ENCODE measurements at regions not wholly inside any gene's neighbourhood (a gene's known extent, or its start where the extent isn't known, plus 50 kb on each side); places are given as distances from the start of the nearest gene placed in this dataset.

DNA sequence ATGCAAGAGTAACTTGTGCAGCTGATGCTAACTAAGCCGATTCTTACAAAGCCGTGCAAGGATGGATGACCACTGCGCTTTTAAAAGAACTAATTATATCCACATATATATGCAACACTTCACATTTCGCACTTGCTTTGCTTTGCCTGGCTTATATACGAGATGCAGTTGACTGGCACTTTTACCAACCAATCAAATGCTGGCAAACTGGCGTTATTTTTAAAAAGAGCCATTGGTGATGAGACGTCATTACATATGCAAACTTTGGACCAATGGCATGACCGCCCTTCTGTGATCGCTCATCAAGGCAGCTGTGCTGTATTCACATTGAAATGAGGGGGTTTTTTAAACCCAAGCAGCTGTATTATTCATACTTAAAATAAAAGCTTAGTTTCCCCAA, 1147.7 kb upstream of the WWC1 start:
- Histone ChIP-seq H2AFZ (ENCODE audit: low read length) (no peak overlapping the region), H3K4me1 (ENCODE audit: insufficient read depth, low read length) (no peaks in the 10 kb centered on the region), H4K20me1 (ENCODE audit: insufficient read depth, low read length) (no peaks in the 10 kb centered on the region), H3K4me2 (ENCODE audit: low read depth, low read length) (no peak overlapping the region), H3K9ac (ENCODE audit: insufficient read depth, low read depth, low read length) (no peak overlapping the region), H3K27me3 (ENCODE audit: control insufficient read depth in 1 of 2, insufficient read depth in 2 of 2, low read length in 2 of 2) (peaks cover 0 to 3% of the 10 kb centered on the region in 2 experiments; a peak in 1 of 5 replicates), H3K36me3 (replicated peaks in 1 of 2; ENCODE audit: control insufficient read depth in 1 of 2, insufficient read depth in 2 of 2, low read length in 2 of 2) (no peaks in the 10 kb centered on the region), H3K9me3 (ENCODE audit: low read length) (no peaks in the 10 kb centered on the region), H3K4me3 (replicated peaks in 1 of 3; ENCODE audit: insufficient read depth in 1 of 3, low read depth in 2 of 3, low read length in 3 of 3) (no peak overlapping the region), H3K79me2 (ENCODE audit: insufficient read depth, low read length) (no peaks in the 10 kb centered on the region), H3K27ac (ENCODE audit: extremely low read length, insufficient read depth, low read length) (no peak overlapping the region)
- in situ Hi-C loops (cut with HindIII; ENCODE audit: extremely low pct_ligation_motif_present, low pct_unique_long_range_greater_than_20kb) (no loop called here), intact Hi-C loops (cut with micrococcal nuclease; ENCODE audit: unreplicated experiment) (no loop called here)
- 54% methylated on average over 9 of the region's 9 CpGs for WGBS (ENCODE audit: low lambda C conversion rate)
- ChIA-PET CTCF (ENCODE audit: low intra/inter-chr PET ratio, low total read pairs) (no interaction called here), POLR2A (no interaction called here)
- BruUV-seq (replicated peaks), result no TSS peak
- no peak for FAIRE-seq
- TF ChIP-seq U2AF2 (IDR thresholded peaks at IDR 0.05; ENCODE audit: low read depth, low read length) (no peak), ZNF768 (CRISPR knock-in tag; IDR thresholded peaks at IDR 0.05) (no peak), ZNF343 (CRISPR knock-in tag; IDR thresholded peaks at IDR 0.05) (no peak), SP4 (CRISPR knock-in tag; IDR thresholded peaks at IDR 0.05) (no peak)
- TF ChIP-seq, protein P1, sequence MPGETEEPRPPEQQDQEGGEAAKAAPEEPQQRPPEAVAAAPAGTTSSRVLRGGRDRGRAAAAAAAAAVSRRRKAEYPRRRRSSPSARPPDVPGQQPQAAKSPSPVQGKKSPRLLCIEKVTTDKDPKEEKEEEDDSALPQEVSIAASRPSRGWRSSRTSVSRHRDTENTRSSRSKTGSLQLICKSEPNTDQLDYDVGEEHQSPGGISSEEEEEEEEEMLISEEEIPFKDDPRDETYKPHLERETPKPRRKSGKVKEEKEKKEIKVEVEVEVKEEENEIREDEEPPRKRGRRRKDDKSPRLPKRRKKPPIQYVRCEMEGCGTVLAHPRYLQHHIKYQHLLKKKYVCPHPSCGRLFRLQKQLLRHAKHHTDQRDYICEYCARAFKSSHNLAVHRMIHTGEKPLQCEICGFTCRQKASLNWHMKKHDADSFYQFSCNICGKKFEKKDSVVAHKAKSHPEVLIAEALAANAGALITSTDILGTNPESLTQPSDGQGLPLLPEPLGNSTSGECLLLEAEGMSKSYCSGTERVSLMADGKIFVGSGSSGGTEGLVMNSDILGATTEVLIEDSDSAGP (CRISPR knock-in tag; IDR thresholded peaks at IDR 0.05; ENCODE audit: borderline replicate concordance), result no peak
- ATAC-seq, result no peak
- DNase-seq (ENCODE audit: low spot score), result no peak

DNA sequence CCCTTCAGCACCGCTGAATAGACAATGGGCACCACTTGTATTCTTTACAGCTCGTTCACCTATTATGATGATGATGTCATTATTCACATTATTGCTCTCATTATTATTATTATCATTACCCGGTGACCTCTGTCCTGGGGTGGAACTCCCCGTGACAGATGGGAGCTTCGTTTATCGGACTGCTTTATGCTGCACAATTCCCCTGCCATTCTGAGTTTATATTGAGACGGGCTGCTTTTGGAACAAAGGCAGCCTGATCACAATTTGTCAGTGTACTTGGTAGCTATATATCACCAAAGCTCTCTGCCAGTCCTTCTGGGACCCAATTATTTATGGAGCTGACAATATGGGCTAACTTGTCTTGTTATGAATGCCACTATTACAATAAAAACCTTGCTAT, 1145.6 kb upstream of the WWC1 start:
- Histone ChIP-seq H3K9ac (ENCODE audit: insufficient read depth, low read depth, low read length) (no peak overlapping the region), H3K4me3 (replicated peaks in 1 of 3; ENCODE audit: insufficient read depth in 1 of 3, low read depth in 2 of 3, low read length in 3 of 3) (no peak overlapping the region), H3K36me3 (replicated peaks in 1 of 2; ENCODE audit: control insufficient read depth in 1 of 2, insufficient read depth in 2 of 2, low read length in 2 of 2) (no peaks in the 10 kb centered on the region), H3K27me3 (ENCODE audit: control insufficient read depth in 1 of 2, insufficient read depth in 2 of 2, low read length in 2 of 2) (peaks cover 0 to 3% of the 10 kb centered on the region in 2 experiments; a peak in 1 of 5 replicates), H2AFZ (ENCODE audit: low read length) (no peak overlapping the region), H3K79me2 (ENCODE audit: insufficient read depth, low read length) (no peaks in the 10 kb centered on the region), H3K9me3 (ENCODE audit: low read length) (no peaks in the 10 kb centered on the region), H4K20me1 (ENCODE audit: insufficient read depth, low read length) (no peaks in the 10 kb centered on the region), H3K4me2 (ENCODE audit: low read depth, low read length) (no peak overlapping the region), H3K27ac (ENCODE audit: extremely low read length, insufficient read depth, low read length) (no peak overlapping the region), H3K4me1 (ENCODE audit: insufficient read depth, low read length) (no peaks in the 10 kb centered on the region)
- DNase-seq (ENCODE audit: low spot score) (no peak), FAIRE-seq (no peak), ATAC-seq (no peak)
- BruUV-seq (replicated peaks), result no TSS peak
- CTCF ChIA-PET (ENCODE audit: low intra/inter-chr PET ratio, low total read pairs), result no interaction called here
- TF ChIP-seq FOXK1 (CRISPR knock-in tag; IDR thresholded peaks at IDR 0.05; ENCODE audit: borderline replicate concordance, low read depth) (no peak), NFIC (IDR thresholded peaks at IDR 0.05; ENCODE audit: low read length) (no peak), ATF7 (IDR thresholded peaks at IDR 0.05) (peak; percentile 87), ATF7 (CRISPR knock-in tag; IDR thresholded peaks at IDR 0.05) (no peak)
- TF ChIP-seq, protein P2, sequence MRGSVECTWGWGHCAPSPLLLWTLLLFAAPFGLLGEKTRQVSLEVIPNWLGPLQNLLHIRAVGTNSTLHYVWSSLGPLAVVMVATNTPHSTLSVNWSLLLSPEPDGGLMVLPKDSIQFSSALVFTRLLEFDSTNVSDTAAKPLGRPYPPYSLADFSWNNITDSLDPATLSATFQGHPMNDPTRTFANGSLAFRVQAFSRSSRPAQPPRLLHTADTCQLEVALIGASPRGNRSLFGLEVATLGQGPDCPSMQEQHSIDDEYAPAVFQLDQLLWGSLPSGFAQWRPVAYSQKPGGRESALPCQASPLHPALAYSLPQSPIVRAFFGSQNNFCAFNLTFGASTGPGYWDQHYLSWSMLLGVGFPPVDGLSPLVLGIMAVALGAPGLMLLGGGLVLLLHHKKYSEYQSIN (CRISPR knock-in tag; IDR thresholded peaks at IDR 0.05; ENCODE audit: borderline replicate concordance), result no peak
- POLR2A ChIA-PET, result no interaction called here
- intact Hi-C loops (cut with micrococcal nuclease; ENCODE audit: unreplicated experiment) (no loop called here), in situ Hi-C loops (cut with HindIII; ENCODE audit: extremely low pct_ligation_motif_present, low pct_unique_long_range_greater_than_20kb) (no loop called here)
- WGBS (ENCODE audit: low lambda C conversion rate), result 23% methylated on average over 7 of the region's 7 CpGs
